ENCODE measurements at regions not wholly inside any gene's neighbourhood (a gene's known extent, or its start where the extent isn't known, plus 50 kb on each side); places are given as distances from the start of the nearest gene placed in this dataset.

DNA sequence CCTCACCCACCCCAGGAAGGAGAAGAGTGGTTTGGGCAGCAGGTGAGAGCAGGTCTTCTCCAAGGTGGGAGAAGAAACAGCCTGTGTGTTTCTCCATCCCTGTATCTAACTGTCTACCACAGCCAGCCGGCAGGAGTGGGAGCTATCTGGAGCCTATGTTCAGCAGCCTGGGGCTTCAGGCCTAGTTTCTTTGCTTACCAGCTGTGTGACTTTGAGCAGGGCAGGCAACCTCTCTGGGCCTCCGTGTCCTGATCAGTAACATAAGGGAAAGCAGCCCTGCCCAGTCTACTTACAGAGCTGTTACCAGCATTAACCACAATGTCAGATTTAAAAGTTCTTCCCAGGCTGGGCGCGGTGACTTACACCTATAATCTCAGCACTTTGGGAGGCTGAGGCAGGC, 450.7 kb upstream of the ZMIZ1 start:
- H3K4me1 ChIP-seq: peaks cover 0 to 12% (median 4%) of the 10 kb centered on the region in 3 donors
- TF ChIP-seq, protein P1, sequence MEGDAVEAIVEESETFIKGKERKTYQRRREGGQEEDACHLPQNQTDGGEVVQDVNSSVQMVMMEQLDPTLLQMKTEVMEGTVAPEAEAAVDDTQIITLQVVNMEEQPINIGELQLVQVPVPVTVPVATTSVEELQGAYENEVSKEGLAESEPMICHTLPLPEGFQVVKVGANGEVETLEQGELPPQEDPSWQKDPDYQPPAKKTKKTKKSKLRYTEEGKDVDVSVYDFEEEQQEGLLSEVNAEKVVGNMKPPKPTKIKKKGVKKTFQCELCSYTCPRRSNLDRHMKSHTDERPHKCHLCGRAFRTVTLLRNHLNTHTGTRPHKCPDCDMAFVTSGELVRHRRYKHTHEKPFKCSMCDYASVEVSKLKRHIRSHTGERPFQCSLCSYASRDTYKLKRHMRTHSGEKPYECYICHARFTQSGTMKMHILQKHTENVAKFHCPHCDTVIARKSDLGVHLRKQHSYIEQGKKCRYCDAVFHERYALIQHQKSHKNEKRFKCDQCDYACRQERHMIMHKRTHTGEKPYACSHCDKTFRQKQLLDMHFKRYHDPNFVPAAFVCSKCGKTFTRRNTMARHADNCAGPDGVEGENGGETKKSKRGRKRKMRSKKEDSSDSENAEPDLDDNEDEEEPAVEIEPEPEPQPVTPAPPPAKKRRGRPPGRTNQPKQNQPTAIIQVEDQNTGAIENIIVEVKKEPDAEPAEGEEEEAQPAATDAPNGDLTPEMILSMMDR (IDR thresholded peaks at IDR 0.05): no peak
- FAIRE-seq: no peak
- no peaks in the 10 kb centered on the region for H3K36me3 ChIP-seq
- DNase-seq: no peak
- H3K27me3 ChIP-seq: no peaks in the 10 kb centered on the region
- 94 to 98% methylated on average over 4 of the region's 4 CpGs for WGBS, 2 donors
- H3K27ac ChIP-seq: no peak overlapping the region
- H3K9me3 ChIP-seq: no peaks in the 10 kb centered on the region
- intact Hi-C loops (cut with DNase I): no loop called here
- no peak for ATAC-seq
- H3K4me3 ChIP-seq: no peak overlapping the region

DNA sequence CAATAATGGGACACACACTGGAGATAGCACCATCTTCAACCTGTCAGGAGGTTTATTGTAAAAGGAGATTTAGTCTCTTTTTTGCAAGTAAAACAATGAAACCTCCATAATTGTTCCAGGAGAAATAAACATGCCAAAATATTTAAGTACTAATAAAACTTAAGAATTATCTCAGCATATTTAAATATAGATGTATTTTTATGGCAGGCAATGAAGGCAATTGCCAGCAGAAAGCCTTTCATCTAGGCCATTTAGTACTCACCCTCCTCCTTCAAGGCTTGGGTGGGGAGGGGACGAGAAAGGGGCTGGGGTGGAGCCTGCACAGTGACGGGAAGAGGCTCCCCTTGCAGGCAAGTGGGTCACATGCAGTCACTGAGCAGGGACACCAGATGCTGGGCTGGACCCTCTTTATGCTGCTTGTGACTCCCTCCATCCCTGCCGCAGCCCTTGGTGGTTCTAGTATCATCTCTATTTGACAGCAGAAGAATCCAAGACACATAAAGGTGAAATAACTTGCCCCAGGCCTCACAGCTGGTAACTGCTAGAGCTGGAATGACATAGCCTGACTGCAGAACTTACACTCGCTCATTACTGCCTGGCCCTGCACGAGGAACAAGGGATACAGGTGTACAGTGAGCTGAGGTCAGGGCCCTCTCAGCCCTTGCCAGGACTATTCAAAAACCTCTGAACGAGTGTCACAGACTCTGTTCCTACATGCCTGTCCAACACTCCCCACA, 449.5 kb upstream of the ZMIZ1 start:
- intact Hi-C loops (cut with DNase I): no loop called here
- no peak for FAIRE-seq
- Histone ChIP-seq H3K9me3 (no peaks in the 10 kb centered on the region), H3K36me3 (no peaks in the 10 kb centered on the region), H3K4me3 (no peak overlapping the region), H3K27me3 (no peaks in the 10 kb centered on the region), H3K27ac (no peak overlapping the region), H3K4me1 (peaks cover 0 to 23% (median 4%) of the 10 kb centered on the region in 3 donors)
- no peak for DNase-seq
- WGBS, 2 donors: 85 to 87% methylated on average over 6 of the region's 6 CpGs
- ATAC-seq: no peak
- TF ChIP-seq, protein P1 (IDR thresholded peaks at IDR 0.05): no peak

DNA sequence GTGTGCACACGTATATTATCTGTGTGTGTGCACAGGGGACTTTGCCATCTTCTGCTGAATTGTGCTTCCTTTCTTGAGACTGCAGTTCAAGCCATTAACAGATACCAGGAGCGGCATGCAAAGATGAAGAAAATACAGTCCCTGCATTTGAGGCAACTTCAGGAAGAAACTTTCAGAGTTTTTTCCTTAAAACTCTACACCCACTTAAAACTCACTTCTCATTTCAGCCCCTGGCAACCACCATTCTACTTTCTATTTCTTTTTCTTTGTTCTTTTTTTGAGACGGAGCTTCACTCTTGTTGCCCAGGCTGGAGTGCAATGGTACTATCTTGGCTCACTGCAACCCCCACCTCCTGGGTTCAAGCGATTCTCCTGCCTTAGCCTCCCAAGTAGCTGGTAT, 448.9 kb upstream of the ZMIZ1 start:
- H3K4me1 ChIP-seq: peaks cover 0 to 23% (median 4%) of the 10 kb centered on the region in 3 donors
- H3K27ac ChIP-seq: no peak overlapping the region
- H3K9me3 ChIP-seq: no peaks in the 10 kb centered on the region
- intact Hi-C loops (cut with DNase I): no loop called here
- ATAC-seq (no peak), DNase-seq (no peak), FAIRE-seq (no peak)
- WGBS, 2 donors: 88 to 93% methylated on average over 4 of the region's 4 CpGs
- no peak overlapping the region for H3K4me3 ChIP-seq
- TF ChIP-seq, protein P1 (IDR thresholded peaks at IDR 0.05): no peak
- no peaks in the 10 kb centered on the region for H3K27me3 ChIP-seq
- no peaks in the 10 kb centered on the region for H3K36me3 ChIP-seq

DNA sequence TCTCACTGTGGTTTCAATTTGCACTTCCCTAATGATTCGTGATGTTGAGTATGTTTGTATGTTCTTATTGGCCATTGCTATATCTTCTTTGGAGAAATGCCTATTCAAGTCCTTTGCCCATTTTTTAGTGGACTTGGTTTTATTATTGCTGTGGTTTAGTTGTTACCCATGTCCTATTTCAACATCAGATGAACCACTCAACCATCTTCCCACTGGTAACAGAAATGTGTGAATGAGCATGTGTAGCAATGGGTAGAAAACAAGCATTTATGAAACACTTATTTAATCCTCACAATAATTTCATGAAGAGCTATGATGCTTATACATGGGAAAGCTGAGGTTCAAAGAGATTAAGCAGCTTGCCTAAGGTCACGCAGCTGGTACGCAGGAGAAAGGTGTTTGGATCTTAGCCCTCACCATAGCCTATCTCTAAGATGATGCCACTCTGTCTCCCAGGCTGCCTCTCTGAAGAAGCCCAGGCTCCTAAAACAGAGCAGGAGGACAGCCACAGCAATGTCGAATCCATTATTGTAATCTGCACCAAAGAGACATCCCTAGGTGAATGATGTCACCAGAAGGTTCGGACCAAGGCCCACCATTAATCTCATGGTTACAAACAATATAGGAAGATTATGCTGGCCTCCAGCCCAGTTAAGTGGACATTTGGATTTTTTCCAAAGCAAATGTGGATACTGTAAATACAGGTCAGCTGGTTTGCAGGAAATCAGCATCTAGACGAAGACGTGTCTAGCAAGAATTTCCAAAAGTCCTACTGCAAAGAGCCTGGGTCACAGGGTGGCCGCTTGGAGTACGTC, 447.6 kb upstream of the ZMIZ1 start:
- Histone ChIP-seq H3K27ac (peak overlapping the region in 1 of 4 donors; percentile 9), H3K9me3 (no peaks in the 10 kb centered on the region), H3K4me1 (peaks cover 0 to 23% (median 4%) of the 10 kb centered on the region in 3 donors), H3K36me3 (no peaks in the 10 kb centered on the region), H3K4me3 (no peak overlapping the region), H3K27me3 (no peaks in the 10 kb centered on the region)
- WGBS, 2 donors: 27 to 29% methylated on average over 9 of the region's 9 CpGs
- intact Hi-C loops (cut with DNase I): no loop called here
- DNase-seq (peak in 2 of 6 donors; percentile 21 to 27), ATAC-seq (peak in 3 of 4 donors; percentile 47 to 62 (median 62)), FAIRE-seq (no peak)
- TF ChIP-seq, protein P1 (IDR thresholded peaks at IDR 0.05): no peak

Data from pancreas (tissue), 10 donors.